ENCODE measurements at regions not wholly inside any gene's neighbourhood (a gene's known extent, or its start where the extent isn't known, plus 50 kb on each side); places are given as distances from the start of the nearest gene placed in this dataset.

GRCh38 chr20:16902662-16903061 is 154.5 kb downstream of the OTOR start:
- no peaks in the 10 kb centered on the region for H3K27me3 ChIP-seq (ENCODE audit: insufficient read depth, insufficient read length)
- no peaks in the 10 kb centered on the region for H3K4me1 ChIP-seq (ENCODE audit: insufficient read depth, insufficient read length)
- no peaks in the 10 kb centered on the region for H3K9me3 ChIP-seq (ENCODE audit: insufficient read depth, low read length)
- no peak overlapping the region for H3K4me3 ChIP-seq (ENCODE audit: insufficient read length, low read depth)
- no peak overlapping the region for H3K9ac ChIP-seq (ENCODE audit: insufficient read length, low read depth)
- DNase-seq (ENCODE audit: low read depth, low spot score), result no peak
- TF ChIP-seq SUZ12 (IDR thresholded peaks at IDR 0.05; ENCODE audit: extremely low read depth, insufficient read depth, insufficient read length), result no peak
- no peak for TF ChIP-seq YY1 (IDR thresholded peaks at IDR 0.05; ENCODE audit: insufficient read depth, insufficient read length)
- no peak for TF ChIP-seq ZNF274 (IDR thresholded peaks at IDR 0.05; ENCODE audit: low read depth, low read length)
- no peaks in the 10 kb centered on the region for H3K36me3 ChIP-seq (ENCODE audit: insufficient read depth, insufficient read length, low read length)

- Histone ChIP-seq H3K4me1 (ENCODE audit: insufficient read depth, insufficient read length) (no peaks in the 10 kb centered on the region), H3K36me3 (ENCODE audit: insufficient read depth, insufficient read length, low read length) (no peaks in the 10 kb centered on the region), H3K9ac (ENCODE audit: insufficient read length, low read depth) (no peak overlapping the region), H3K27me3 (ENCODE audit: insufficient read depth, insufficient read length) (no peaks in the 10 kb centered on the region), H3K4me3 (ENCODE audit: insufficient read length, low read depth) (no peak overlapping the region), H3K9me3 (ENCODE audit: insufficient read depth, low read length) (no peaks in the 10 kb centered on the region)
- no peak for DNase-seq (ENCODE audit: low read depth, low spot score)
- TF ChIP-seq ZNF274 (IDR thresholded peaks at IDR 0.05; ENCODE audit: low read depth, low read length), result no peak
- no peak for TF ChIP-seq SUZ12 (IDR thresholded peaks at IDR 0.05; ENCODE audit: extremely low read depth, insufficient read depth, insufficient read length)
- no peak for TF ChIP-seq YY1 (IDR thresholded peaks at IDR 0.05; ENCODE audit: insufficient read depth, insufficient read length)
Observed at GRCh38 chr20:16904751-16905150, 156.6 kb downstream of the OTOR start.

GRCh38 chr20:16914277-16914676 is 166.1 kb downstream of the OTOR start:
- Histone ChIP-seq H3K9me3 (ENCODE audit: insufficient read depth, low read length) (peaks cover 42% of the 10 kb centered on the region; the same call in 1 of the 2 replicates), H3K9ac (ENCODE audit: insufficient read length, low read depth) (no peak overlapping the region), H3K36me3 (ENCODE audit: insufficient read depth, insufficient read length, low read length) (no peaks in the 10 kb centered on the region), H3K4me1 (ENCODE audit: insufficient read depth, insufficient read length) (peaks cover 3% of the 10 kb centered on the region), H3K27me3 (ENCODE audit: insufficient read depth, insufficient read length) (no peaks in the 10 kb centered on the region), H3K4me3 (ENCODE audit: insufficient read length, low read depth) (no peak overlapping the region)
- no peak for DNase-seq (ENCODE audit: low read depth, low spot score)
- TF ChIP-seq YY1 (IDR thresholded peaks at IDR 0.05; ENCODE audit: insufficient read depth, insufficient read length), result no peak
- TF ChIP-seq ZNF274 (IDR thresholded peaks at IDR 0.05; ENCODE audit: low read depth, low read length), result no peak
- no peak for TF ChIP-seq SUZ12 (IDR thresholded peaks at IDR 0.05; ENCODE audit: extremely low read depth, insufficient read depth, insufficient read length)

GRCh38 chr20:16916165-16916564 is 168.0 kb downstream of the OTOR start:
- no peaks in the 10 kb centered on the region for H3K36me3 ChIP-seq (ENCODE audit: insufficient read depth, insufficient read length, low read length)
- H3K9me3 ChIP-seq (ENCODE audit: insufficient read depth, low read length), result peaks cover 42% of the 10 kb centered on the region; the same call in 1 of the 2 replicates
- no peak for TF ChIP-seq YY1 (IDR thresholded peaks at IDR 0.05; ENCODE audit: insufficient read depth, insufficient read length)
- TF ChIP-seq SUZ12 (IDR thresholded peaks at IDR 0.05; ENCODE audit: extremely low read depth, insufficient read depth, insufficient read length), result no peak
- no peak for TF ChIP-seq ZNF274 (IDR thresholded peaks at IDR 0.05; ENCODE audit: low read depth, low read length)

GRCh38 chr20:16917636-16918035 is 169.5 kb downstream of the OTOR start:
- H3K27me3 ChIP-seq (ENCODE audit: insufficient read depth, insufficient read length), result no peaks in the 10 kb centered on the region
- H3K4me1 ChIP-seq (ENCODE audit: insufficient read depth, insufficient read length), result peaks cover 3% of the 10 kb centered on the region
- no peak overlapping the region for H3K4me3 ChIP-seq (ENCODE audit: insufficient read length, low read depth)
- H3K9me3 ChIP-seq (ENCODE audit: insufficient read depth, low read length), result peaks cover 40% of the 10 kb centered on the region; the same call in 1 of the 2 replicates
- DNase-seq (ENCODE audit: low read depth, low spot score), result no peak
- TF ChIP-seq SUZ12 (IDR thresholded peaks at IDR 0.05; ENCODE audit: extremely low read depth, insufficient read depth, insufficient read length), result no peak
- no peak for TF ChIP-seq YY1 (IDR thresholded peaks at IDR 0.05; ENCODE audit: insufficient read depth, insufficient read length)
- TF ChIP-seq ZNF274 (IDR thresholded peaks at IDR 0.05; ENCODE audit: low read depth, low read length), result no peak
- H3K36me3 ChIP-seq (ENCODE audit: insufficient read depth, insufficient read length, low read length), result no peaks in the 10 kb centered on the region
- H3K9ac ChIP-seq (ENCODE audit: insufficient read length, low read depth), result no peak overlapping the region

More at GRCh38 chr20:16916165-16916564, 168.0 kb downstream of the OTOR start:
- no peak overlapping the region for H3K9ac ChIP-seq (ENCODE audit: insufficient read length, low read depth)
- peak; percentile 11 for DNase-seq (ENCODE audit: low read depth, low spot score)
- H3K4me3 ChIP-seq (ENCODE audit: insufficient read length, low read depth), result no peak overlapping the region
- H3K4me1 ChIP-seq (ENCODE audit: insufficient read depth, insufficient read length), result peaks cover 3% of the 10 kb centered on the region
- H3K27me3 ChIP-seq (ENCODE audit: insufficient read depth, insufficient read length), result no peaks in the 10 kb centered on the region

GRCh38 chr20:16918366-16918765 is 170.2 kb downstream of the OTOR start:
- DNase-seq (ENCODE audit: low read depth, low spot score), result no peak
- TF ChIP-seq YY1 (IDR thresholded peaks at IDR 0.05; ENCODE audit: insufficient read depth, insufficient read length) (no peak), ZNF274 (IDR thresholded peaks at IDR 0.05; ENCODE audit: low read depth, low read length) (no peak), SUZ12 (IDR thresholded peaks at IDR 0.05; ENCODE audit: extremely low read depth, insufficient read depth, insufficient read length) (no peak)
- H3K4me1 ChIP-seq (ENCODE audit: insufficient read depth, insufficient read length), result peaks cover 3% of the 10 kb centered on the region
- H3K4me3 ChIP-seq (ENCODE audit: insufficient read length, low read depth), result no peak overlapping the region
- H3K9me3 ChIP-seq (ENCODE audit: insufficient read depth, low read length), result peaks cover 34% of the 10 kb centered on the region; the same call in 1 of the 2 replicates
- no peaks in the 10 kb centered on the region for H3K27me3 ChIP-seq (ENCODE audit: insufficient read depth, insufficient read length)
- H3K9ac ChIP-seq (ENCODE audit: insufficient read length, low read depth), result no peak overlapping the region
- no peaks in the 10 kb centered on the region for H3K36me3 ChIP-seq (ENCODE audit: insufficient read depth, insufficient read length, low read length)

- H3K4me3 ChIP-seq (ENCODE audit: insufficient read length, low read depth), result no peak overlapping the region
- H3K27me3 ChIP-seq (ENCODE audit: insufficient read depth, insufficient read length), result no peaks in the 10 kb centered on the region
- TF ChIP-seq SUZ12 (IDR thresholded peaks at IDR 0.05; ENCODE audit: extremely low read depth, insufficient read depth, insufficient read length) (no peak), YY1 (IDR thresholded peaks at IDR 0.05; ENCODE audit: insufficient read depth, insufficient read length) (no peak), ZNF274 (IDR thresholded peaks at IDR 0.05; ENCODE audit: low read depth, low read length) (no peak)
- peaks cover 3% of the 10 kb centered on the region for H3K4me1 ChIP-seq (ENCODE audit: insufficient read depth, insufficient read length)
- no peak for DNase-seq (ENCODE audit: low read depth, low spot score)
- no peaks in the 10 kb centered on the region for H3K36me3 ChIP-seq (ENCODE audit: insufficient read depth, insufficient read length, low read length)
- H3K9ac ChIP-seq (ENCODE audit: insufficient read length, low read depth), result no peak overlapping the region
- peaks cover 19% of the 10 kb centered on the region; the same call in 1 of the 2 replicates for H3K9me3 ChIP-seq (ENCODE audit: insufficient read depth, low read length)
Observed at GRCh38 chr20:16919841-16920240, 171.7 kb downstream of the OTOR start.
